ENCODE measurements at regions not wholly inside any gene's neighbourhood (a gene's known extent, or its start where the extent isn't known, plus 50 kb on each side); places are given as distances from the start of the nearest gene placed in this dataset.

DNA sequence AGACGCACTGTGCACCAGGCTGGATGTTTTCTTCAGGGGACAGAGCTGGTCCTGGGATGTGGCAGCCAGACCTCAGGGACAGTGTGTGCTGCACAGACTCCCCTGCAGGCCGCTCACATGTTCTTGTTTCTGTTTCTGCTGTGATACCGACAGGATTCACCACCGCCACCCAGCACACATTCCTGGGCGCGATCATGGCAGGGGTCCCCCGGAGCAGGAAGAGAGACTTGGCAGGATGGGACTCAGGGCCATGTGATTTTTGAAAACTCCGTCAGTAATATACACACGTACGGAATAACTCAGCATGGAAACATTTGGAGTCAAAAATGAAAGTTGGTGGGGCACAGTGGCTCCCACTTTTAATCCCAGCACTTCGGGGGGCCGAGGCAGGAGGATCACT, 79.0 kb downstream of the HAPSTR1 start:
- Mint-ChIP-seq H3K4me1 (no peaks in the 10 kb centered on the region), H3K4me3 (no peak overlapping the region), H3K9me3 (no peaks in the 10 kb centered on the region; the same call in 1 of the 3 replicates), H3K27me3 (ENCODE audit: insufficient read depth, low read depth, poor library complexity) (peaks cover 9% of the 10 kb centered on the region), H3K27ac (no peak overlapping the region), H3K36me3 (ENCODE audit: low read depth) (no peaks in the 10 kb centered on the region)
- no peak overlapping the region for H3K4me3 ChIP-seq
- no peaks in the 10 kb centered on the region for H3K27me3 ChIP-seq (ENCODE audit: insufficient read depth)
- H4K20me1 ChIP-seq (replicated peaks; ENCODE audit: insufficient read depth), result no peaks in the 10 kb centered on the region
- H3K9me2 ChIP-seq (ENCODE audit: insufficient read depth), result no peaks in the 10 kb centered on the region; the same call in 1 of the 2 replicates
- H3K27ac ChIP-seq (ENCODE audit: low read depth), result no peak overlapping the region
- no peaks in the 10 kb centered on the region for H3K36me3 ChIP-seq (ENCODE audit: insufficient read depth)
- no peak overlapping the region for H3K4me2 ChIP-seq
- TF ChIP-seq STAT1 (IDR thresholded peaks at IDR 0.05; ENCODE audit: unreplicated experiment) (no peak), EZH2 (IDR thresholded peaks at IDR 0.05; ENCODE audit: low read depth, unreplicated experiment) (no peak), NANOG (IDR thresholded peaks at IDR 0.05; ENCODE audit: borderline replicate concordance) (no peak), POLR2AphosphoS5 (IDR thresholded peaks at IDR 0.05; ENCODE audit: low read depth) (no peak), ZNF331 (CRISPR knock-in tag; IDR thresholded peaks at IDR 0.05; ENCODE audit: low read depth) (no peak), ZNF114 (CRISPR knock-in tag; IDR thresholded peaks at IDR 0.05) (no peak)
- TF ChIP-seq, protein P1, sequence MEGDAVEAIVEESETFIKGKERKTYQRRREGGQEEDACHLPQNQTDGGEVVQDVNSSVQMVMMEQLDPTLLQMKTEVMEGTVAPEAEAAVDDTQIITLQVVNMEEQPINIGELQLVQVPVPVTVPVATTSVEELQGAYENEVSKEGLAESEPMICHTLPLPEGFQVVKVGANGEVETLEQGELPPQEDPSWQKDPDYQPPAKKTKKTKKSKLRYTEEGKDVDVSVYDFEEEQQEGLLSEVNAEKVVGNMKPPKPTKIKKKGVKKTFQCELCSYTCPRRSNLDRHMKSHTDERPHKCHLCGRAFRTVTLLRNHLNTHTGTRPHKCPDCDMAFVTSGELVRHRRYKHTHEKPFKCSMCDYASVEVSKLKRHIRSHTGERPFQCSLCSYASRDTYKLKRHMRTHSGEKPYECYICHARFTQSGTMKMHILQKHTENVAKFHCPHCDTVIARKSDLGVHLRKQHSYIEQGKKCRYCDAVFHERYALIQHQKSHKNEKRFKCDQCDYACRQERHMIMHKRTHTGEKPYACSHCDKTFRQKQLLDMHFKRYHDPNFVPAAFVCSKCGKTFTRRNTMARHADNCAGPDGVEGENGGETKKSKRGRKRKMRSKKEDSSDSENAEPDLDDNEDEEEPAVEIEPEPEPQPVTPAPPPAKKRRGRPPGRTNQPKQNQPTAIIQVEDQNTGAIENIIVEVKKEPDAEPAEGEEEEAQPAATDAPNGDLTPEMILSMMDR (conservative IDR thresholded peaks at IDR 0.05; ENCODE audit: low read depth in 2 of 2), result no peak
- TF ChIP-seq, protein P2, sequence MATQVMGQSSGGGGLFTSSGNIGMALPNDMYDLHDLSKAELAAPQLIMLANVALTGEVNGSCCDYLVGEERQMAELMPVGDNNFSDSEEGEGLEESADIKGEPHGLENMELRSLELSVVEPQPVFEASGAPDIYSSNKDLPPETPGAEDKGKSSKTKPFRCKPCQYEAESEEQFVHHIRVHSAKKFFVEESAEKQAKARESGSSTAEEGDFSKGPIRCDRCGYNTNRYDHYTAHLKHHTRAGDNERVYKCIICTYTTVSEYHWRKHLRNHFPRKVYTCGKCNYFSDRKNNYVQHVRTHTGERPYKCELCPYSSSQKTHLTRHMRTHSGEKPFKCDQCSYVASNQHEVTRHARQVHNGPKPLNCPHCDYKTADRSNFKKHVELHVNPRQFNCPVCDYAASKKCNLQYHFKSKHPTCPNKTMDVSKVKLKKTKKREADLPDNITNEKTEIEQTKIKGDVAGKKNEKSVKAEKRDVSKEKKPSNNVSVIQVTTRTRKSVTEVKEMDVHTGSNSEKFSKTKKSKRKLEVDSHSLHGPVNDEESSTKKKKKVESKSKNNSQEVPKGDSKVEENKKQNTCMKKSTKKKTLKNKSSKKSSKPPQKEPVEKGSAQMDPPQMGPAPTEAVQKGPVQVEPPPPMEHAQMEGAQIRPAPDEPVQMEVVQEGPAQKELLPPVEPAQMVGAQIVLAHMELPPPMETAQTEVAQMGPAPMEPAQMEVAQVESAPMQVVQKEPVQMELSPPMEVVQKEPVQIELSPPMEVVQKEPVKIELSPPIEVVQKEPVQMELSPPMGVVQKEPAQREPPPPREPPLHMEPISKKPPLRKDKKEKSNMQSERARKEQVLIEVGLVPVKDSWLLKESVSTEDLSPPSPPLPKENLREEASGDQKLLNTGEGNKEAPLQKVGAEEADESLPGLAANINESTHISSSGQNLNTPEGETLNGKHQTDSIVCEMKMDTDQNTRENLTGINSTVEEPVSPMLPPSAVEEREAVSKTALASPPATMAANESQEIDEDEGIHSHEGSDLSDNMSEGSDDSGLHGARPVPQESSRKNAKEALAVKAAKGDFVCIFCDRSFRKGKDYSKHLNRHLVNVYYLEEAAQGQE (IDR thresholded peaks at IDR 0.05; ENCODE audit: unreplicated experiment), result no peak
- TF ChIP-seq, protein P3, sequence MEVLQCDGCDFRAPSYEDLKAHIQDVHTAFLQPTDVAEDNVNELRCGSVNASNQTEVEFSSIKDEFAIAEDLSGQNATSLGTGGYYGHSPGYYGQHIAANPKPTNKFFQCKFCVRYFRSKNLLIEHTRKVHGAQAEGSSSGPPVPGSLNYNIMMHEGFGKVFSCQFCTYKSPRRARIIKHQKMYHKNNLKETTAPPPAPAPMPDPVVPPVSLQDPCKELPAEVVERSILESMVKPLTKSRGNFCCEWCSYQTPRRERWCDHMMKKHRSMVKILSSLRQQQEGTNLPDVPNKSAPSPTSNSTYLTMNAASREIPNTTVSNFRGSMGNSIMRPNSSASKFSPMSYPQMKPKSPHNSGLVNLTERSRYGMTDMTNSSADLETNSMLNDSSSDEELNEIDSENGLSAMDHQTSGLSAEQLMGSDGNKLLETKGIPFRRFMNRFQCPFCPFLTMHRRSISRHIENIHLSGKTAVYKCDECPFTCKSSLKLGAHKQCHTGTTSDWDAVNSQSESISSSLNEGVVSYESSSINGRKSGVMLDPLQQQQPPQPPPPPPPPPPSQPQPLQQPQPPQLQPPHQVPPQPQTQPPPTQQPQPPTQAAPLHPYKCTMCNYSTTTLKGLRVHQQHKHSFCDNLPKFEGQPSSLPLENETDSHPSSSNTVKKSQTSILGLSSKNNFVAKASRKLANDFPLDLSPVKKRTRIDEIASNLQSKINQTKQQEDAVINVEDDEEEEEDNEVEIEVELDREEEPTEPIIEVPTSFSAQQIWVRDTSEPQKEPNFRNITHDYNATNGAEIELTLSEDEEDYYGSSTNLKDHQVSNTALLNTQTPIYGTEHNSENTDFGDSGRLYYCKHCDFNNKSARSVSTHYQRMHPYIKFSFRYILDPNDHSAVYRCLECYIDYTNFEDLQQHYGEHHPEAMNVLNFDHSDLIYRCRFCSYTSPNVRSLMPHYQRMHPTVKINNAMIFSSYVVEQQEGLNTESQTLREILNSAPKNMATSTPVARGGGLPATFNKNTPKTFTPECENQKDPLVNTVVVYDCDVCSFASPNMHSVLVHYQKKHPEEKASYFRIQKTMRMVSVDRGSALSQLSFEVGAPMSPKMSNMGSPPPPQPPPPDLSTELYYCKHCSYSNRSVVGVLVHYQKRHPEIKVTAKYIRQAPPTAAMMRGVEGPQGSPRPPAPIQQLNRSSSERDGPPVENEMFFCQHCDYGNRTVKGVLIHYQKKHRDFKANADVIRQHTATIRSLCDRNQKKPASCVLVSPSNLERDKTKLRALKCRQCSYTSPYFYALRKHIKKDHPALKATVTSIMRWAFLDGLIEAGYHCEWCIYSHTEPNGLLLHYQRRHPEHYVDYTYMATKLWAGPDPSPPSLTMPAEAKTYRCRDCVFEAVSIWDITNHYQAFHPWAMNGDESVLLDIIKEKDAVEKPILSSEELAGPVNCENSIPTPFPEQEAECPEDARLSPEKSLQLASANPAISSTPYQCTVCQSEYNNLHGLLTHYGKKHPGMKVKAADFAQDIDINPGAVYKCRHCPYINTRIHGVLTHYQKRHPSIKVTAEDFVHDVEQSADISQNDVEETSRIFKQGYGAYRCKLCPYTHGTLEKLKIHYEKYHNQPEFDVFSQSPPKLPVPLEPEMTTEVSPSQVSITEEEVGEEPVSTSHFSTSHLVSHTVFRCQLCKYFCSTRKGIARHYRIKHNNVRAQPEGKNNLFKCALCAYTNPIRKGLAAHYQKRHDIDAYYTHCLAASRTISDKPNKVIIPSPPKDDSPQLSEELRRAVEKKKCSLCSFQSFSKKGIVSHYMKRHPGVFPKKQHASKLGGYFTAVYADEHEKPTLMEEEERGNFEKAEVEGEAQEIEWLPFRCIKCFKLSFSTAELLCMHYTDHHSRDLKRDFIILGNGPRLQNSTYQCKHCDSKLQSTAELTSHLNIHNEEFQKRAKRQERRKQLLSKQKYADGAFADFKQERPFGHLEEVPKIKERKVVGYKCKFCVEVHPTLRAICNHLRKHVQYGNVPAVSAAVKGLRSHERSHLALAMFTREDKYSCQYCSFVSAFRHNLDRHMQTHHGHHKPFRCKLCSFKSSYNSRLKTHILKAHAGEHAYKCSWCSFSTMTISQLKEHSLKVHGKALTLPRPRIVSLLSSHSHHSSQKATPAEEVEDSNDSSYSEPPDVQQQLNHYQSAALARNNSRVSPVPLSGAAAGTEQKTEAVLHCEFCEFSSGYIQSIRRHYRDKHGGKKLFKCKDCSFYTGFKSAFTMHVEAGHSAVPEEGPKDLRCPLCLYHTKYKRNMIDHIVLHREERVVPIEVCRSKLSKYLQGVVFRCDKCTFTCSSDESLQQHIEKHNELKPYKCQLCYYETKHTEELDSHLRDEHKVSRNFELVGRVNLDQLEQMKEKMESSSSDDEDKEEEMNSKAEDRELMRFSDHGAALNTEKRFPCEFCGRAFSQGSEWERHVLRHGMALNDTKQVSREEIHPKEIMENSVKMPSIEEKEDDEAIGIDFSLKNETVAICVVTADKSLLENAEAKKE (CRISPR knock-in tag; IDR thresholded peaks at IDR 0.05), result no peak
- no peaks in the 10 kb centered on the region for H3F3A ChIP-seq (replicated peaks; ENCODE audit: low read depth)
- DNase-seq (ENCODE audit: low spot score), result no peak
- H3K4me1 ChIP-seq (ENCODE audit: insufficient read depth), result no peaks in the 10 kb centered on the region
- H3K79me2 ChIP-seq (replicated peaks; ENCODE audit: insufficient read depth), result no peaks in the 10 kb centered on the region
- ATAC-seq, result no peak; the same call in 2 of the 3 replicates
- no peak overlapping the region for H2AFZ ChIP-seq
